H4 (cell line): ENCODE measurements at regions not wholly inside any gene's neighbourhood (a gene's known extent, or its start where the extent isn't known, plus 50 kb on each side); places are given as distances from the start of the nearest gene placed in this dataset.
A peak's percentile ranks its signal among the peaks of the same experiment; 100 is the strongest.
"Not testable (repeated sequence)": the region's sequence is repeated elsewhere in the genome, so short reads cannot be mapped to it uniquely, and the experiment has no call there.

Source experiments
- DNase-seq: peaks from one replicate; pipeline ENCODE4 v3.0.0-alpha.2; 2015; ENCODE audit warnings: low spot score

DNA sequence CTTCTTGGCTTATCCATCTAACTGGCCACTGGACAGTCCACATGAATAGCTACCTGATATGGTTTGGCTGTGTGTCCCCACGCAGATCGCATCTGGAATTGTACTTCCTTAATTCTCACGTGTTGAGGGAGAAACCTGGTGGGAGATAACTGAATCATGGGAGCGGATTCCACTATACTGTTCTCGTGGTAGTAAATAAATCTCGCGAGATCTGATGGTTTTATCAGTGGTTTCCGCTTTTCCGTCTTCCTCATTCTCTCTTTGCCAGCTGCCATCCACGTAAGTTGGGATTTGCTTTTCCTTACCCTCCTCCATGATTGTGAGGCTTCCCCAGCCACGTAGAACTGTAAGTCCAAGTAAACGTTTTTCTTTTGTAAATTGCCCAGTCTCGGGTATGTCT, 1496.4 kb downstream of the KHDRBS2 start:
- peak; percentile 80 for DNase-seq

DNA sequence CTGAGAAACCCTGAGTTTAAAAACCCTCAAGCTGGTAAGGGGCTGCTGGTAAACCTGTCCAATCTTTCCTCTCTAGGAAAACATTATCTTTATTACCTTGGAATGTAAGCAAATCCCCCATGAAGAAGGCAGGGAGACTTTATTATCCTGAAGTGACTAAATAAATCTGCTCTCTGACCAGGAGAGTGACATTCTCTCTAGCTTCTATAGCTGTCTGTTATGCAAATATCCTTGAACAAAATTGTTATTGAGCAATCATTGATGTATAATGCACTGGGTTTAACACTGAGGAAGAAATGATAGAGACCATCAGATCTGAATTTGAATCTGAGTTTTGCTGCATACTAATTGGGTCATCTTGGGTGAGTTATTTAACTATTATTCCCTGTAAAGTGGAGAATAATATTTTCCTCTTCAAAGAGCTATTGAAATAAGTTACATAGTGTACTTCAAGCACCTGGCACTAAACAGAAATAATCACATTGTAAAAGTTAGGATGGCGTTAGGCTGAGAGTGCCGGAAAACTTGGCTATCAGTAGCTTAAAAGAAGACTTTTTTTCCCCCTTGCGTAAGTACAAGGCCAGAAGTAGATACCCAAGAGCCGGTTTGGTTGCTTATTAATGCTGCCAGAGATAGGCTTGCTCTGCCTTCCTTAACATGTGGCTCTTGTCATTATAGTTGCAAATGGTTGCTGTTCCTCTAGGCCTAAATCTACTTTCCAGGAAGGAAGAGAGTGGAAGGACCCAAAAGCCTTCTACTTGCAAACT, 1503.1 kb downstream of the KHDRBS2 start:
- DNase-seq = not testable (repeated sequence)

DNA sequence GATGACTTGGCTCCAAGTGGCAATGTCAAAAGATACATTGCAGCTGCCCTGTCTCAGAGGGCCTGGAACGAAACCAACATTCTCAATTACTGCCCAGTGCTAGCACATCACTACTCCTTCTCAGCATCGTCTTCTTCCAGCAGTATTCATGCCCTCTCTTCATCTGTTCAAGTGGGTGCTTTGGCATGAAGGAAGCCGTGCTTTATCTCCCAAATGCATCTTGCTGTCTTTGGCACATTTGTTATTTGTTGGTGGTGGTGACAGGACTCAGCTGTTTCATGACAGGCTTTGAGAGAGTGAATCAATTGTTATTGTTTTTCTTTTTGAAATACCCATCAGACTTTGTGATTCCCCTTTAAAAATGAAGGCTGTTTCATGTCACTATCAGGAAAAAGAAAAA, 1506.4 kb downstream of the KHDRBS2 start:
- not testable (repeated sequence) for DNase-seq

DNA sequence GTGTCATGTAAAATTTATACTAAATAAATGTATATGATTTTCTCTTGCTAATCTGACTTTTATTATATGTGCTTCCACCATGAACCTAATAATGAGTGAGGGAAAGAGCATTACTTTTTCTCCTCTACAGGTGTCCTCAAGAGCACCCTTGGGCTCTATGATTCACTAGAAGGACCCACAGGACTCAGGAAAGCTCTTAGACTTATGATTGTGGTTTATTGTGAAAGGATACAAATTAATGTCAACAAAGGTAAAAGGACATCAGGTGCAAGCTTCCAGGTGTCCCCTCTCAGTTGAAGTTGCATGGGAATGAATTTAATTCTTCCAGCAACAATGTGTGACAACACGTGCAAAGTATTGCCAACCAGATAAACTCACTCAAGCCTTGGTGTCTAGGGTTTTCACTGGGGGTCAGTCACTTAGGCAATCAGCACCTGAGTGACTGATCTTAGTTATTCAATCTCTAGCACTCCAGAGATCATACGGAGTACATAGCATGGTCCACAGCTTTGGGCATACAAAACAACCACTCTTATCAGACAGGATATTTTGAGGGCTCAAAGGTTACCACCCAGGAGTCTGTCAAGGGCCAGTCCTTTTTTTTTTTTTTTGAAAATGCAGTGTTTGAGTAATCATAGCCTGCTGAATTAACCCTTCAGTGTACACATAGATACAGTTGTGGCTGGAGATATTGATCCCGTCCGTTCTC, 1518.1 kb downstream of the KHDRBS2 start:
- DNase-seq = not testable (repeated sequence)

- not testable (repeated sequence) for DNase-seq
Measured at GRCh38 chr6:60765331-60765730, 1520.7 kb downstream of the KHDRBS2 start.

DNA sequence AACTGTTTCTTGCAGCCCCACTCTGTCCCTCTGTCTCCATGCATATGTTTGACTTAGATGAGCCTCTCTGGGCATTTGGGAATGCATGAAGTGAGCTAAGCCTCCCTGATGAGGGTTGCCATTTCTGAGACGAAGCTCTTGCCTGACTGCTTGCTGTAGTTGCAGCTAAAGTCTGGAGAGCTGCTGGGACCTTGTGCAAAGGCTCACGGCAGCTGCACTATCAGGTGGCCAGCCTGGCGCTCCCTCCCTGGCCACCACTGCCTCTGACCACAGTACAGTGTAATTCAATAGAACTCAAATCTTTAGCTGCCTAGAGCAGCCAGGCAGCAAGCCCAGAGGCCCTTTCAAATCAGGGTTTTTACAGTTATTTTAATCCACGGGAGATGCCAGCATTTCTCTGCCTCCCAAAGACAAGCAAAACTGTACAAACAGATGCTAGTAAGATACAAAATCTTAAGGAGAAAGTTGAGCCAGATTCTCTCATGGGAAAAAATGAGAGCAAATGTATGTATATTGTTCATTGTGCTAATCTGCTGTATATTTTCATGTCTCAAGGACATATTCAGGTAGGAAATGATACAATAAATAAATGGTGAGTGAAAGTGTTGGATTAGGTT, 1522.5 kb downstream of the KHDRBS2 start:
- not testable (repeated sequence) for DNase-seq

DNA sequence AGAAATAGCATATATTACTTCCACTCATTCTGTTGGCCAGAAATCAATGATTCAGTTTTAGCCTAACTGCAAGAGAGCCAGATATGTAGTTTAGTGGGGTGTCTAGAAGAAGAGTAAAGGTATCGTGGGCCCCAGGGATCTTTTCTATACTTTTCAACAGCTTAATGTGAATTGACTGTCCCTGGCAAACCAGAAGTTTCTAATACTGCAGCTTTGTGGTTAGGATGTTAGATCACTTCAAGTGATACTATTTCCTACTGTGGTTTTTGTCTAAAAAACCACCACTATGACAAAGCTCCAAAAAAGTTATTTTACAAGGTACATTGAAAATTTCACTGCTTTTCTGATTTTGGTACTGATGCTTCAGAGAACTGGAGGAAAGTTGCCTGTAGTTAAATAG, 1525.1 kb downstream of the KHDRBS2 start:
- DNase-seq = not testable (repeated sequence)

DNA sequence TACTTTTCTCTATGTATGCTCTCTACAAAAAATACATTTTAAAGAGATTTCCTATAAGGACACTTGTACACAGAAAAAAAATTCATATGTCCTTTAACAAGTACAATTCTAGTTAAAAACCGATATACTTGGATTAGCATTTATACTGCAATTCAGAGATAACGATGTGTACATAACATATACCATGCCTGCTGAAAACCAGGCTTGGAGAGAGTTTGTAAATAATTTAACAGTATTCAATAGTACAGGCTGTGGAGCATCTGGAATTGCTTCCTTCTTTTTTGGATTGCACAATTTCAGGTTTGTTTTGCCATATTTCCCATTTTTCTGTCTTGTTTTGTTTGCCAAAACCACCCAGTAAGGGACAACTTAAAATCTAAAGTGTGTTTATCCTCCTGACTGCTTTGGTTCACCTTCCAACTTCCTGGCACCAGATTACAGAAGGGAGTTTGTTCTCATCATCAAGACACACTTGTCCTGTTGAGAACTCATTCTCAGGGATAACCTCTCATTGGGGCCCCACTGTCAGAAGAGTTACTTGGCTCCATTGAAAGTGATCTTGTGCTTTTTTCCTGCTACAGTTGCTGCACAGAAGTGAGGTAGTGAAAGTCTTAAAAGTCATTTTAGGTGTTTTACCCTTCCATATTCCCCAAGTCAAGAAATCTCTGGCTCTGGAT, 1526.7 kb downstream of the KHDRBS2 start:
- DNase-seq = not testable (repeated sequence)

DNA sequence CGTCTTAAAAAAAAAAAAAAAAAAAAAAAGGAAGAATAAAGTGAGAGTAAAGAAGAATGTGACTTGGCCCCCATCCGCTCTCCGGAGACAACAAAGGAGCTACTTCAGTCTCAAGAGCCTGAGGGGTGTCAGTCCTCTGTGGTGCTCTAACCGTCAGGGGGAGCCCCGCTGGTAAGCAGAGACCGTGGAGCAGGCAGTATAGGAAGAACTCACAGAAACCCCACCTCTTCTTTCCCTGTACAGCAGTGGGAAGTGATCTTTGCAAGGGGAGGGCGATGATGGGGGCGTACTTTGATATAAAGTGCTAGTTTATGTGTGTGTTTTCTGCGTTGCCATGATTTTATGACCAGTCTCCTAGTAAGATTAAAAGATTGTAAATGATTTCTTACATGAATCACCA, 1527.3 kb downstream of the KHDRBS2 start:
- not testable (repeated sequence) for DNase-seq

GRCh38 chr6:60754879-60755278, 1531.1 kb downstream of the KHDRBS2 start:
- no peak for DNase-seq

DNA sequence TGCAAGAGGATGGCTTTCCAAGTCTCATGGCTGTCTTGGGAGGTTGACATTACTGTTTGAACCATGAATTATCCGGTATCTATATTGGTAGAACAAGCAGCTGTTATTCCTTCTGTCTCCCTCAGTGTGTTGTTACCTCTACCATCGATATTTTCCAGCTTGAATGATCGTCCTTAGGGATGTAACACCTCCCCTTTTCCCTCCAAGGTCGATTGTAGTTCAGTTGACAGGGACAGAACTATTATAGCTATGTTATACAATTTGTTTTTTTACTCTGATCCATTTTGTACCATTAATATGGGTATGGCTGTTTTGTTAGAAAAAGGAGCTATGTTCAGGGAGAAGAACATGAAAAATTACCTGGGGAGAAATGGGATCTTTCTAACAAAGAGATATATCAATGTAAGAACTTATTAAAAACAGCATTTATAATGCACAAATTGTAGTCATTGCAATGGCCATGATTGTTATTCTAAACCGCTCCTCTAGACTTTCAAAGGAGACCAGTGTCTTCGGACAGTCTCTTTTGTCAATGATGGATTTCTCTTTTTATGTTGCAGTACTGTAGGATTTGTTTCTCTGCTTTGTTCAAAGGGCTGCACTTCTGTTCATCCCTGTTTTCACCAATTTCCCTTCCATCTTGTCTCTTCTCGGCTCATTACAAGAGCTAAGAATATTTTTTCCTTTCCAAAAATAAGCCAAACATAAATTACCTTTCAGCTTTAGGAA, 1535.5 kb downstream of the KHDRBS2 start:
- not testable (repeated sequence) for DNase-seq

DNA sequence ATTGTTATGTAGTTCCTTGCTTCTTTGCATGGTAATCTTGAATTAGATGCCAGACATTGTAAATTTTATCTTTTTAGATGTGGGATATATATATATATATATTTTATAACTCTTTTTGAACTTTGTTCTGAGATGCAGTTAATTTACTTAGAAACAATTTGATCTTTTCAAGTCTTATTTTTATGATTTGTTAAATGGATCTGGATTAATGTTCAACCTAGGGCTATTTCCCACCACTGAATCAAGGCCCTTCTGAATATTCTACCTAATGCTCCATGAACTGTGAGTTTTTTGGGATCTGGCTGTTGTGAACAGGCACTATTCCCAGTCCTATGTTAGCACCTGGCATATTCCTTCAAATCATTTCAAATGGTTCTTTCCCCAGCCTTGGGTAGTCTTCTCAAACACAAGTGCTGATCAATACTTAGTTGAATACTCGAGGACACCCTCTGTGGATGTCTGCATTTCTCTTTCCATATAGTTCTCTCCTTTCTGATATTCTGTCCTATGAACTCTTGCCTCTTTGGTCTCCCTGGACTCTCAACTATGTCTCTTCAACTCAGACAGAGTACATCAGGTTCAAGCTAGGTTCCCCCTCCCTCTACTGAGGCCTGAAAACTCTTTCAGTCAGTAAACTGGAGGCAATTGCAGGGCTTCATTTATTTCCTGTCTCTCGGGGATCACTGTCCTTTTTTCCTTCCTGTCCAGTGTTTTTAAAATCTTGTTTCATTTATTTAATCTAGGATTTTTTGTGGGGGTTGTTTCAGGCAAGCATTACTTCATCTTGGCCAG, 1538.1 kb downstream of the KHDRBS2 start:
- not testable (repeated sequence) for DNase-seq

- DNase-seq = not testable (repeated sequence)
Measured at GRCh38 chr6:60737764-60738425, 1548.1 kb downstream of the KHDRBS2 start.

GRCh38 chr6:60737315-60737714, 1548.7 kb downstream of the KHDRBS2 start:
- not testable (repeated sequence) for DNase-seq

GRCh38 chr6:60723935-60724334, 1562.1 kb downstream of the KHDRBS2 start:
- not testable (repeated sequence) for DNase-seq

DNA sequence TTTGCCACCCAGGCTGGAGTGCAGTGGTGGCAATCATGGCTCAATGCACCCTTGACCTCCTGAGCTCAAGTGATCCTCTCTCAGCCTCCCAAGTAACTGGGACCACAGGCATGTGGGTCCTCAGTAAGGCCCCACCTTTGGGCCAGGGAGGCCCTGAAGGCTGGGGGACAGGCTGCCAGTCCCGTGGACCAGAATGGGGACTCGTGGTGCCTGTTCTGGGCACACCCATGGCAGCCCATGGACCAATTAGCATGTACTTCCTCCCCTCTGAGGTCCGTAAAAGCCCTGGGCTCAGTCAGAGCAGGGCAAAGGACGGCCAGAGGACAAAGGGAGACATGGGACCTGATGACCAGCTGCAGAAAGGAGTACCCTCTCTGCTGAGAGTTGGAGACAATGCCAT, 1590.8 kb downstream of the KHDRBS2 start:
- DNase-seq = no peak

DNA sequence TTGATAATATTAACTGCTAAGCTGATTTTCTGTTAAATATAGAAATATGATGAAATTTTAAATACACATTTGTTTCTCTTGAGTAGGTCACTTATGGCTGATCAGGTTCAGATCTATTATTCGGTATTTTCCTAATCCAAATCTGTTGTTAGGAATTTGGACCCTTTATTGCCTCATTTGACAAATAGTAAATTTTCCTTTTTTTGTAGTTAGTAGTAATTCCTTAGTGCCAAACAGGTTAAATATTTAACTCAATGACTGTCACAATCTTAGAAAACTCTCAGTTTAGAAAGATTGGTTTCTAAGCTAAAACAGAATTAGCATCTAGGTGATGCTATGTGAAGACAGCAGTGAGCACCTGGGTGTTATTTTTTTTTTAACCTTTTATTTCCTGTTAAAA, 1598.9 kb downstream of the KHDRBS2 start:
- DNase-seq = no peak

- no peak for DNase-seq
Measured at GRCh38 chr6:60681806-60682205, 1604.2 kb downstream of the KHDRBS2 start.

- DNase-seq = no peak
Measured at GRCh38 chr6:60679175-60679574, 1606.8 kb downstream of the KHDRBS2 start.

- DNase-seq = no peak
Measured at GRCh38 chr6:60671369-60671768, 1614.7 kb downstream of the KHDRBS2 start.
